KOPT-K1 (cell line): ENCODE measurements at regions not wholly inside any gene's neighbourhood (a gene's known extent, or its start where the extent isn't known, plus 50 kb on each side); places are given as distances from the start of the nearest gene placed in this dataset.
A peak's percentile ranks its signal among the peaks of the same experiment; 100 is the strongest.

ENCODE experiments used
- H3K27ac ChIP-seq: fragments of 200-600 bp; sonication (generic); 2 replicates; pipeline ENCODE4 v1.5.1; 2016; ENCODE audit warnings: antibody characterized with exemption, mild to moderate bottlenecking, low read depth, low read length; ENCODE audit not compliant: poor library complexity, severe bottlenecking
- H3K36me3 ChIP-seq: fragments of 200-600 bp; sonication (generic); 2 replicates; pipeline ENCODE4 v1.5.1; 2017; ENCODE audit warnings: antibody characterized with exemption, mild to moderate bottlenecking, low read length, moderate library complexity; ENCODE audit not compliant: insufficient read depth
- H3K9me3 ChIP-seq: fragments of 200-600 bp; sonication (generic); 2 replicates; pipeline ENCODE4 v1.5.1; 2017; ENCODE audit warnings: antibody characterized with exemption, low read length, mild to moderate bottlenecking; ENCODE audit not compliant: insufficient read depth, poor library complexity, severe bottlenecking

DNA sequence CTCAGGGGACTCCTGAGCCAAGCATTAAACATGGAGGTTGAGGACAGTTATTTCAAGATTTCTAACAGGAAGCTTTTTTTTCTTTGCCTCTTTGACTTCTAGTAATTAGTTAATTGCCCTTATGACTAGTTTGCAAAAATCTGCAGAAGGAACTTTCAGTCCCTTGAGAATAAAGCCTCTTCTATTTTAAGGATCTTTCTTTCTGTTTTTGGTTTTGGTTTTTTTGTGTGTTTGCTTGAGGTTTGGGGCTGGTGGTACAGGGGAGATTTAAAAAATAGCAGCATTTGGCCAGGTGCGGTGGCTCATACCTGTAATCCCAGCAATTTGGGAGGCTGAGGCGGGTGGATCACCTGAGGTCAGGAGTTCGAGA is 259.3 kb downstream of the BMP7 start:
- Histone ChIP-seq H3K9me3 (no peaks in the 10 kb centered on the region), H3K36me3 (no peaks in the 10 kb centered on the region), H3K27ac (peak overlapping the region; percentile 99)

DNA sequence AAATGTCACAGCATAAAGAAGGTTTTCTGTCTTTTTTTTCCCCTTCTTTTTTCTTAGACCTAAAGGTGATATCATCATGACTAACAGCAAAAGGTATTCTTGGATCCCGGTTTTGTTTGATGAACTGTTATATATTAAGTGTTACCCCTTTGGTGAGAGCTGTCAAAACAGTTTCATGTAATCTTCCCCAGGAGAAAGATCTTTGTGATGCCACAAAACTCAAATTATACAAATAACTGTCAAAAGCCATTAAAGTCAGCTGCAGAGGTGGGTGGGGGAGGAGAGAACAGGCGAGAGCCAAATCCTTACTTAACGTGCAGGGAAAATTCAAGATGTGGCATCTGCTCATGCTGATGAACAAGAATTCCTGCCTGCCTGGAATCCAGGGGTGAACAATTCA is 258.2 kb downstream of the BMP7 start:
- Histone ChIP-seq H3K27ac (peak overlapping the region; percentile 99), H3K36me3 (no peaks in the 10 kb centered on the region), H3K9me3 (no peaks in the 10 kb centered on the region)

- Histone ChIP-seq H3K9me3 (no peaks in the 10 kb centered on the region), H3K27ac (peak overlapping the region; percentile 62), H3K36me3 (no peaks in the 10 kb centered on the region)
Observed at GRCh38 chr20:57009355-57009754, 257.1 kb downstream of the BMP7 start.

- Histone ChIP-seq H3K9me3 (no peaks in the 10 kb centered on the region), H3K27ac (peak overlapping the region; percentile 62), H3K36me3 (no peaks in the 10 kb centered on the region)
Observed at GRCh38 chr20:57009775-57010174, 256.7 kb downstream of the BMP7 start.

DNA sequence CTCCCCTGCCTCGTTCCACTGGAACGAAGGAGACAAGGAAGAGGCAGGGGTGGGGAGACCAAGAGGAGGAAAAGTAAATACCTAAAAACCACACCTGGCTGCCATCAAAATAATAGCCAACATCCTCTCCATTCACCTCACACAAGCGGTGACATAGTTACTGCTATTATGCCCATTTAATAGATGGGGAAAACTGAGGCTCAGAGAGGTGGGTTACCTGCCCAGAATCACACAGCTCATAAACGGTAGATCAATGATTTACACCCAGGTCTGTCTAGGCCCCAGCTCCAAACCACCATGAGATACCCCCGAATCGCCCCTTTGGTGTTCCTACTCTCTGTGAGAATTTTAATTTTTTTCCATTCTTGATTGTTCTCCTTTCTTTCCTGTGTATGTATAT is 253.8 kb downstream of the BMP7 start:
- Histone ChIP-seq H3K36me3 (no peaks in the 10 kb centered on the region), H3K9me3 (no peaks in the 10 kb centered on the region), H3K27ac (no peak overlapping the region)

DNA sequence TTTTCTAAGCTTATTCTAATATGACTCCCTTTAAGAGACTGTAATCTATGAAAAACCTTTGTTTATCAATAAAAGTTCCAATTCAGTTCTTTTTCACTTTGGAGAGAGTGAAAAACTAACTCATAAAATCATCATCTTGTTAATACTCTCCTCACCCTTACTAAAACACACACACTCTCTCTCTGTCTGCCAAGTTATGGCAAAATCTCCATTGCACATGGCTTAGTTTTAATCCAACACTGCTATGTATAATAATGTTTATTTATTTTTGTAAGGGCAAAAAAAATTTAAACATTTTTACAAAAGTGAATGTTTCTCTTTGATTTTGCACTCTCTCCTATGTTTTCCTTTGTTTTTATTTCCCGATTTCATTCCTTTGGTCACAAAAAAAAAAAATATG is 253.2 kb downstream of the BMP7 start:
- no peaks in the 10 kb centered on the region for H3K36me3 ChIP-seq
- no peak overlapping the region for H3K27ac ChIP-seq
- H3K9me3 ChIP-seq = no peaks in the 10 kb centered on the region

DNA sequence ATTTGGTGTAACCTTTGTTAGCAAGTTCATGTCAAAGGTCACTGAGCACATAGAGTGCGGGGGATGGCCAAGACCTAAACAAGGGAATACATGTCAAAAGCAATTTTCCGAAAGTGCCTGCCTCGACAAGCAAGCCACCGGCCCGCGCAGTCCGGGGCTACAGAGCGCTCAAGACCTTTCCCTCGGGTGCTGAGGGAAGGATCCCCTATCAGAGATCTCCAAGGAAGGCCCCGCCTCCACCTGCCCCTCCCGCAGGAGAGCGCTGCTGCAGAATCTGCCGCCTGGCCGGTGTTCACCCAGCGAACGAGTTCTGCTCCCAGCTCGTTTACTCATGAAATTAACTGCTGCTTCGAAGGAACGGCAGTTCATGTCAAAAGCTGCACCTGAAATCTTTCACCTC is 252.7 kb downstream of the BMP7 start:
- no peaks in the 10 kb centered on the region for H3K9me3 ChIP-seq
- H3K36me3 ChIP-seq = no peaks in the 10 kb centered on the region

GRCh38 chr20:57020364-57020763 is 246.1 kb downstream of the BMP7 start:
- no peak overlapping the region for H3K27ac ChIP-seq
- H3K36me3 ChIP-seq = no peaks in the 10 kb centered on the region
- H3K9me3 ChIP-seq = no peaks in the 10 kb centered on the region

More for the DNA sequence above, 252.7 kb downstream of the BMP7 start:
- H3K27ac ChIP-seq = no peak overlapping the region

DNA sequence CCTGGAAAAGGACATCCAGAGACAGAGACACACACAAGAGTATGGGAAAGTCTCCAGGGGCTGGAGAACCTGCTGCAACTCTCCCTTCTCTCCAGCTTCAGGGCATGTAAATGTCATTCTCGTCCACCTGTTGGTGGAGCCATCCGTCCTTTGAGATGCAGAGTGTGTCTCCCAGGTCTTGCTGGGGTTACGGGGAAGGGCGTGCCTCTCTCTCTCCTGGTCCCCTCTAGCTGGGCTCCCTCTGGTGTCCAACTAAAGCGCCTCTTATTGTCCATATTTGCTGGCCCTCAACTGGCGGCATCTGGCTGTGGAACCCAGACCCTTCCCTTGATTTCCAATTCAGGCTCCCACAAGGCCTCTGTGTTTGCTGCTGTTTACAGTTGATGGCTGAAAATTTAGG is 244.1 kb downstream of the BMP7 start:
- no peaks in the 10 kb centered on the region for H3K9me3 ChIP-seq

DNA sequence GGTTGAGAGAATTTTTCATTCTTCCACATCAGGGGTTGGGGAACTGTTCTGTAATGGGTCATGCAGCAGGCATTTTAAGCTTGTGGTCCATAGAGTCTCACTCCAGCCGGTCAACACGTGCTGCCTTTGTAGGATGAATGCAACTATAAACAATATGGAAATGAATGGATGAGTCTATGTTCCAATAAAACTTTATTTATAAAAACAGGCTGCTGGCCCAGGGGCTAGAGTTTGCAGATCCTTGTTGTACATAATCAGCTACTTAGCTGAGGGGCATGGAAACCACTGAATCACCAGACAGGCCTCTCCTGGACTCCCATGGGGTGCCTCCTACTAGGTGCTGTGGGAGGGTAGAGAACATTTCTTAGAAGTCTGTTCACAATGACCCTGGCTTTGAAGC is 243.4 kb downstream of the BMP7 start:
- no peaks in the 10 kb centered on the region for H3K36me3 ChIP-seq
- H3K9me3 ChIP-seq = no peaks in the 10 kb centered on the region
- no peak overlapping the region for H3K27ac ChIP-seq

More for the DNA sequence above, 244.1 kb downstream of the BMP7 start:
- Histone ChIP-seq H3K36me3 (no peaks in the 10 kb centered on the region), H3K27ac (no peak overlapping the region)

- Histone ChIP-seq H3K27ac (no peak overlapping the region), H3K36me3 (no peaks in the 10 kb centered on the region), H3K9me3 (no peaks in the 10 kb centered on the region)
Observed at GRCh38 chr20:57023997-57024396, 242.4 kb downstream of the BMP7 start.

DNA sequence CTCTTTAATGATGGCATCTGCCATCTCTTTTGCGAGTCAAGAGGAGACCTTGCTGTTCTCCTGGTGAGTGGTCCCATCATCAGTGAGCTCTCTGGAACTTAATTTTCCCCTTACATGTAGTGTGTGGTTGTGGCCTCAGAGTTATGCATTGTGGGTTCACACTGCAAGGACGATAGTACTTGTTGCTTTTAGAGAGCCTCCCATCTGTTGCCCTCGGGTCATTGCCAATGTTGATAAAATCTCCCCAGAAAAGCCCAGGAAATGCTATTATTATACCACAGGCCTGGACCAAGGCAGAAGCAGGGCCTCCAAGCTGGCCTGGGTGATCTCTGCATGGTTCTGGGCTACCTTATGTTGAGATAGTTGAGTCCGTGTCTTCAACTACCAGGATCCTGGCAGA is 241.6 kb downstream of the BMP7 start:
- no peaks in the 10 kb centered on the region for H3K9me3 ChIP-seq
- no peaks in the 10 kb centered on the region for H3K36me3 ChIP-seq
- no peak overlapping the region for H3K27ac ChIP-seq

DNA sequence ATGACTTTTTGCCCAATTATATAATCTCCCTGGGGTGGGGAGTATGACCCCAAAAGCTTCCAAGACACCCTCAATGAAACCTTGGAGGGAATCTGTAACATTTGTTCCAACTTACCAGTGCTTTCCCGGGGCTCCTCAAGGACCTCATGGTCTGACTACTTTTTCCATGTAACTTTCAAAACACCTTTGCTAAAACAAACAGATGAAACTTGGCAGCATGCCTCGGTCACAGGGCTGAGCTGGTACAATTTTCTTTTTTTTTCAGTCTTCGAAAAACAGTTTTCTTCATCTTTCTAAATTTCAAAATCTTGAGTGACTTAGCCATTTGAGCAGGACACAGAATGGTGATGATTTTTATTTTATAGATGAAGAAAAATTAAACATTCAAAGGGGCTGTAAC is 241.2 kb downstream of the BMP7 start:
- no peaks in the 10 kb centered on the region for H3K9me3 ChIP-seq
- no peak overlapping the region for H3K27ac ChIP-seq
- no peaks in the 10 kb centered on the region for H3K36me3 ChIP-seq

DNA sequence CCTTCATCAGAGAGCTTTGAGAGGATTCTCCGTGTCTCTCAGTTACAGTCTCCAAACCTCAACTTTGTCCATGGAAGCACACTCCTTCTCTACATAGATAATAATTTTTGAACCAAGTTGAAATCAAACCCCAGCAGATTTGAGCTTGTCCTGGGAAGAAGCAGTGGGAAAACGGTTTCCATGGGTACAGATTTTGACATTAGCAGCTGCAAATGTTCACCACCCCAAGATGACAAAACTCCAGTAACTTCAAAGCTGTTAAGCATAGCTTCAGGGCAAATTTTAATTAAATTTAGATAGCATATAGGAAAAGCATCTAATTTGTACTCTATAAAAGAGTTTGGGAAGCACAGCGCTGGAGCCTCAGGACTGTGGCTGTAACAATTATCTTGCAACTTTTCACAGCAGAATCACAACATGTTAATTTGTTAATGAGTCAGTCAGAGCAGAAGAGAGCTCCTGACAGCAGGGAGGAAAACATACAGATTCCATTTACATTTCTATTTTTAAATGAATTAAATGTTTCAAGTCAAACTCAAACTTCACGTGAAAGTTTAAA is 240.7 kb downstream of the BMP7 start:
- Histone ChIP-seq H3K9me3 (no peaks in the 10 kb centered on the region), H3K36me3 (no peaks in the 10 kb centered on the region), H3K27ac (no peak overlapping the region)

- H3K9me3 ChIP-seq = no peaks in the 10 kb centered on the region
- H3K27ac ChIP-seq = no peak overlapping the region
- no peaks in the 10 kb centered on the region for H3K36me3 ChIP-seq
Observed at GRCh38 chr20:57027777-57028176, 238.7 kb downstream of the BMP7 start.

DNA sequence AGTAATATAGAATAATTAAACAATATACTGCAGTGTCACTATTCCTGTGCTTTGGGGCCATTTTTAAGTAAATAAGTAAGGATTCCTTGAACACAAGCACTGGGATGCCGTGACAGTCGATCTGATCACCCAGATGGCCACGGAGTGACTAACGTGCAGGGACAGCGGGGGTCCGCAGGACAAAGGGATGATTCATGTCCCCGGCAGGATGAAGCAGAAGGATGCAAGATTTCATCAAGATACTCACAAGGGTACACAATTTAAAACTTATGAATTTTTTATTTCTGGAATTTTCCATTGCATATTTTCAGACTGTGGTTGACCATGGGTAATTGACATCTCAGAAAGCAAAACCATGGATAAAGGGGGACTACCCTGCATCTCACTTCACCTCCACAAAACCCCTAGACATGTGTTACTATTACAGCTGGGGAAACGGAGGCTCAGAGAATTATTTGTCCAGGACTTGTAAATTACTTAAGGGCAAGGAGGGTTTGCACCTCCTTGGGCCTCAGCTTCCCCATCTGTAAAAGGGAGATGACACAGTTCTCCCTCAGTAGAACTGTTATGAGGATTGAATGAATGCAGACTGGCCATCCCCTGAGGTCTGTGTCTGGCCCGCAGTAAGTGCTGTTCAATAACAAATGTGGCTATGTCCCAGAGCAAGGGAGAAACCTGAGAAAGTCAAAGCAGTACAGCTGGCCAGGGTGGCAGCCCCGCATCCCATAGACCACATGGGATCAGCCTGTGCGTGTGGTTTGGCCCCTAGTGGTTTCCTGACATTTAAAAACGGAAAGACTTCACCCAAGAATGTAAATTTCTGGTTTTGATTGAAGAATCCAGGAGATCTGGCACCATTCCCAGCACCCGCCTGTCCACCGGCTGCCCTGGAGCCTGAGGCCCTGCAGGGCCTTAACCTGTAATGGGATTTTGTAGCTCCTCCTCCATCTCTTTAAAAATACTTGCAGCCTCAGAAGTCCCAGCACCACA is 235.5 kb downstream of the BMP7 start:
- H3K36me3 ChIP-seq = no peaks in the 10 kb centered on the region
- H3K9me3 ChIP-seq = peaks cover 11% of the 10 kb centered on the region
- H3K27ac ChIP-seq = peak overlapping the region; percentile 19
